Panc1 (cell line): ENCODE measurements at regions not wholly inside any gene's neighbourhood (a gene's known extent, or its start where the extent isn't known, plus 50 kb on each side); places are given as distances from the start of the nearest gene placed in this dataset.

Experiments used
- CTCF ChIP-seq: fragments of 450-650 bp; IDR thresholded peaks from 2 replicates; pipeline ENCODE4 v1.5.1; 2017; ENCODE audit warnings: mild to moderate bottlenecking
- POLR2AphosphoS5 ChIP-seq: IDR thresholded peaks from 2 replicates; pipeline ENCODE4 v1.6.1; 2012; ENCODE audit warnings: mild to moderate bottlenecking, low read depth, low read length, moderate library complexity
- REST ChIP-seq, 2 experiments: IDR thresholded peaks; 2 replicates each; pipeline ENCODE4 v1.6.1; 2011 to 2012; ENCODE audit warnings: low read depth in 2 of 2, control low read depth in 1 of 2, low read length in 1 of 2, mild to moderate bottlenecking in 1 of 2, moderate library complexity in 1 of 2; ENCODE audit not compliant: insufficient read depth in 1 of 2
- SIN3A ChIP-seq: IDR thresholded peaks from 2 replicates; pipeline ENCODE4 v1.6.1; 2012; ENCODE audit warnings: low read depth, mild to moderate bottlenecking, low read length, moderate library complexity, borderline replicate concordance; ENCODE audit not compliant: insufficient read depth
- TCF7L2 ChIP-seq: IDR thresholded peaks from 2 replicates; pipeline ENCODE4 v1.6.1; 2011; ENCODE audit warnings: mild to moderate bottlenecking, low read depth, low read length, inconsistent platforms

GRCh38 chr13:112220925-112221324, 154.0 kb downstream of the SOX1 start:
- no peak for TF ChIP-seq REST (IDR thresholded peaks at IDR 0.05; ENCODE audit: insufficient read depth in 1 of 2, low read depth in 2 of 2, low read length in 1 of 2)
- no peak for TF ChIP-seq POLR2AphosphoS5
- no peak for TF ChIP-seq CTCF
- no peak for TF ChIP-seq SIN3A
- no peak for TF ChIP-seq TCF7L2
